Islet of Langerhans (tissue), 1 donor: ENCODE measurements at regions not wholly inside any gene's neighbourhood (a gene's known extent, or its start where the extent isn't known, plus 50 kb on each side); places are given as distances from the start of the nearest gene placed in this dataset.
"Not testable (repeated sequence)": the region's sequence is repeated elsewhere in the genome, so short reads cannot be mapped to it uniquely, and the experiment has no call there.

Experiments used
- FAIRE-seq: peaks from one replicate; lab custom pipeline; 2011; peaks lifted over from hg19 to GRCh38; lab: Jason Lieb, UNC

GRCh38 chrY:25817387-25817786 lies 195.5 kb downstream of the CDY1 start:
- not testable (repeated sequence) for FAIRE-seq

GRCh38 chrY:25818978-25819377 lies 197.1 kb downstream of the CDY1 start:
- not testable (repeated sequence) for FAIRE-seq

- peak; percentile 41 for FAIRE-seq
These were observed 199.9 kb downstream of the CDY1 start for GRCh38 chrY:25821661-25822291.

- FAIRE-seq, result not testable (repeated sequence)
These were observed 204.0 kb downstream of the CDY1 start for GRCh38 chrY:25825848-25826378.

DNA sequence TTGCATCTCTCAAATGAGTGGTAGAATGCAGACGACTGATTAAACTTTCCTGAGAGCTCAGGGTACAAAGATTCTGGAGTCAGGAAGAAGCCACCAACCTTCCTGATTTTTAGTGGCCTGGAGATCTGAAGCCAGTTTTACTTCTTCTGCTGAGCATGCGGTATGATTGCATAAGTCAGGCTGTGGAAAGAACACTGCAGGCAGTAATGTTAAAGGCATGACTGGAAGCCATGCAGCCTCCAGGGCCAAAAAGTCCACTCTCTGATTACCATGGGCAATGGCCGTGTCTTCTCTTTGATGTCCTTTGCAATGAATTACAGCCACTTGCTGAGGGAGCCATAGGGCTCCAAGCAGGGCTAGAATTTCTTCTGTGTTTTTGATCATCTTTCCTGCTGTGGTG lies 218.0 kb downstream of the CDY1 start:
- FAIRE-seq, result not testable (repeated sequence)

DNA sequence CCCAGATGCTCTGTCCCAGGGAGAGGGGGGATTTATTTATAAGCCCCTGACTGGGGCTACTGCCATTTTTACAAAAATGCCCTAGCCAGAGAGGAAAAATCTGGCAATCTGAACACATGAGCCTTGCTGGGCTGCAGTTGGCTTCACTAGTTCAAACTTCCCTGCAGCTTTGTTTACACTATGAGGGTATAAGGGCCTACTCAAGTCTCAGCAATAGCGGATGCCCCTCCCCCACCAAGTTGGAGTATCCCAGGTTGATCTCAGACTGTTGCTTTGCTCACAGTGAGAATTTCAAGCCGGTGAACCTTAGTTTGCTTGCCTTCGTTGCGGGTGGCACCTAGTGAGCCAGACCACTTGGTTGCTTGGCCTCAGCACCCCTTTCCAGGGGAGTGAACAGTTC lies 246.6 kb downstream of the CDY1 start:
- FAIRE-seq, result not testable (repeated sequence)

GRCh38 chrY:25878990-25879389 lies 257.1 kb downstream of the CDY1 start:
- not testable (repeated sequence) for FAIRE-seq

GRCh38 chrY:25920975-25921374 lies 299.1 kb downstream of the CDY1 start:
- not testable (repeated sequence) for FAIRE-seq
